ENCODE measurements at regions not wholly inside any gene's neighbourhood (a gene's known extent, or its start where the extent isn't known, plus 50 kb on each side); places are given as distances from the start of the nearest gene placed in this dataset.

DNA sequence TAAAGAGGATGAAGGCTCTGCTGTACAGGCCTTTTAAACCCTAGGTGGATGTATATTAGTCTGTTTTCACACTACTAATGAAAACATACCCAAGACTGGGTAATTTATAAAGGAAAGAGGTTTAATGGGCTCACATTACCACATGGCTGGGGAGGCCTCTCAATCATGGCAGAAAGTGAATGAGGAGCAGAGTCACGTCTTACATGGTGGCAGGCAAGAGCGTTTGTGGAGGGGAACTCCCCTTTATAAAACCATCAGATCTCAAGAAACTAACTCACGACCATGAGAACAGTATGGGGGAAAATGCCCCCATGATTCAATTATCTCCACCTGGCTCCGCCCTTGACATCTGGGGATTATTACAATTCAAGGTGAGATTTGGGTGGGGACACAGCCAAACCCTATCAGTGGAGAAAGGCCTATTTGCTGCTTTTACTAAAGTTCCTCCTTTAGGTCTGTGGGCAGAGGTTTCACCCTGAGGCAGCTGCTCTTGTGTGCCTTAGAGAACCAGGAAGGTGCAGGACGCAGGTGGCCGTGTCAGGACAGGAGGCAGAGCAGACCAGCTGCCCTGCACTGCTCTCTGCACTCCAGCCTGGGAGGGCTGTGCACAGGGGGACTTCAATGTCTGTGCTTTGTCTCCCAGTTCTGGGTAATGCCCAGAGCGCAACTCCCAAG, 178.8 kb upstream of the HDAC4 start:
- DNase-seq = no peak

DNA sequence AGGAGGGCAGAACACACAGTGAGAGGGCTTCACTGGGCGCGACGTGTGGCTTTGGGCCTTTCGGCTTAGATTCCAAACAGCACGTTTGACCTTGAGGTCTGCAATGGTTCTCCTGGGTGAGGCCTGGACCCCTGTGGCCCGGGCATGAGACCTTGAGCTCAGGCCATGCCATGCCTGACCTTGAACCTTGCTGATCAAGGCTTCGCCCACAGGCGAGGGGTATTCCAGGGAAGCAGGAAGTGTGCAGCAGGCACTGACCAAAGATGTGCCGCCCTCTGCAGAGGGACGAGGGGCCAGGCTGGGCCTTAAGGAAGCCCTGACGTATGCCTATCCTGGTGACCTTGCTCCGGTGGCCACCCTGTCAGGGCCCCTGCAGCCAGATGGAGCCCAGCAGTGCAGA, 178.3 kb upstream of the HDAC4 start:
- no peak for DNase-seq

DNA sequence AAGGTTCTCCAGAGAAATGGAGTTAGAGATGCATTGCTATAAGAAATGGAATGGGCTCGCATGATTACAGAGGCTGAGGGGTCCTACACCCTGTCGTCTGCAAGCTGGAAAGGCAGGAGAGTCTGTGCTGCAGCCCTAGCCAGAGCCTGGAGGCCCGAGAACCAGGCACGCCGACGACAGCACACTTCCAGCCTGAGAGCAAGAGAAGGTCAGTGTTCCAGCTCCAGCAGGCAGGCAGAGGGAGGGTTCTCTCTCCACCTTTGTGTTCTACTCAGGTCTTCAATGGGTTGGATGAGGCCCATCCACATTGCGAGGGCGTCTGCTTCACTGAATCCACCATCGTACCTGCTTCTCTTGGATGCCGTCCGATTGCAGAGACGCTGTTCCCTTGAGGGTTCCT, 177.6 kb upstream of the HDAC4 start:
- DNase-seq = no peak

DNA sequence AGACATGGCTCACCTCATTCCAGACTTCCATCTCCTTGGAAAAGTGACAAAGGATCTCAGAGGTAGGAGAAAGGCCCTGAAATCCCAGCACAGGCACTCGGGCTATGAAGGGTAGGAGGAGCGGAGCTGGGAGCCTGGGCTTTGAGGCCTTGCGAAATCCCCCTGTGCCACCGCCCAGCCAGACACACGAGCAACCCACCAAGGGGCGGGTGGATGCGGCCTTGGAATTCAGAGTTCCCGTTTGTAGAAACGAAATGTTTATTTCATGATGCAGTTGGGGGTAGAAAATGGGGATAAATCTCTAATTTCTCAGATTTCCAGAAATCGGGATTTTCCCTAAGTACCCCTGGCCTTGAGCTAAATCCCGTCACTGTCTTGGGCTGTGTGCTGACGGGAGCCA, 177.1 kb upstream of the HDAC4 start:
- no peak for DNase-seq

DNA sequence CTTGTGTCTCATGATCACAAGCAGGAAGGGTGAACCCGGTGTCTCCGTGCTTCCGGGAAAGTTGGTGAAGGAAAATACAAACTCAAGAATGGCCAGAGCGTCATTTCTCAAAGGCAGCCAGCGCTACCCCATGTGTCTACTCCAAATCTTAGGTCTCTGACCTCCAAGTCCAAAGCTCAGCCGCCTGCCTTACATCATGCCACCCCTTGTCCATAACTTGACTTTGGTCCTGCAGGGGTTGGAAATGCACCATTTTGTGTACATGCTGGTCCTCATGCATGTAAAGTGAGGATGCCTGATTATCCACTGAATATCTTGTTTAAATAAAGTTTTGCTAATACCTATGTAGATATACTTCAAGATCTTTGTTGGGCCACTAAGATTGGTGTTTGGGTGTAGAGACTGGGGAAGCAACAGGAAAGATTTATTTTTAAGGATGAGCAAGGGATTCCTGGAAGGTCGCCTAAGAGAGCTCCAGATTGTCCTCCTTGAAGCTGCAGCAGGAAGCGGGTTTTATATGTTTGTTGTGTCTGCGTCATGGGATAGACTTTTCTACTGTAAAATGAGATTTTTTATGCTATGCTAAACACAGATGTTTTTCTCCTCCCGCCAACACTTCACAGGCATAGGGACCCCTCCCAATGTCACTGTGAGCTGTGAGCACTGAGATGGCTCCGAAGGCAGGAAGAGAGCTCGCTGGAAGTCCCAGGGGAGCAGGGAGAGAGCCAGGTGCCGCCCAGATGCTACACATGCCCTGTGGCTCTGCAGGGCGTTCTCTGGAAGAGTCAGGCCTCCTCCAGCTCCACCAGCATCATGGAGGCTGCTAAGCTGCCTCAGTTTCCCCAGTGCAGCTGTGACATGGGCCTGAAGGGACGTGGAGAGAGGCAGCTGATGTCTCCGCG, 176.2 kb upstream of the HDAC4 start:
- DNase-seq = no peak

DNA sequence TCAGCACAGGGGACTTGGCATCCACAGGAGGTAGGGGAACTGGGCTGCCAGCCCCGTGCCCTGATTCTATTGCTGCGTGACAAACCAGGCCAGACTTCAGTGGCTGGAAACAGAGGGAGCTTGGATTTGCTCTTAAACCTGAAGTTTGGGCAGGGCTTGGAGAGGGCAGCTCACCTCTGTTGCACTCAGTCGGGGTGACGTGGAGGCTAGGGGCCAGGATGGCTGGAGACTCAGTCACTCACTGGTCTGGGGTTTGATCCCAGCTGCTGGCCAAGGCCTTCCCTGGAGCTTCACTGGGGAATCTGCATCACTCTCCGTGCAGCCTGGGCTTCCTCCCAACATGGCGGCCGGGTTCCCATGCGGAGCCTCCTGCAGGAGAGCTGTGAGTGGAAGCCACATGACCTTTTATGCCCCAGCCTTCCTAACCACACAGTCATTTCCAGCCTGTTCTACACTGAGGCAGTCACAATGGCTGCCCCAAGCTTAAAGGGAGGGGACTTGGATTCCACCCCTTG, 175.2 kb upstream of the HDAC4 start:
- no peak for DNase-seq

DNA sequence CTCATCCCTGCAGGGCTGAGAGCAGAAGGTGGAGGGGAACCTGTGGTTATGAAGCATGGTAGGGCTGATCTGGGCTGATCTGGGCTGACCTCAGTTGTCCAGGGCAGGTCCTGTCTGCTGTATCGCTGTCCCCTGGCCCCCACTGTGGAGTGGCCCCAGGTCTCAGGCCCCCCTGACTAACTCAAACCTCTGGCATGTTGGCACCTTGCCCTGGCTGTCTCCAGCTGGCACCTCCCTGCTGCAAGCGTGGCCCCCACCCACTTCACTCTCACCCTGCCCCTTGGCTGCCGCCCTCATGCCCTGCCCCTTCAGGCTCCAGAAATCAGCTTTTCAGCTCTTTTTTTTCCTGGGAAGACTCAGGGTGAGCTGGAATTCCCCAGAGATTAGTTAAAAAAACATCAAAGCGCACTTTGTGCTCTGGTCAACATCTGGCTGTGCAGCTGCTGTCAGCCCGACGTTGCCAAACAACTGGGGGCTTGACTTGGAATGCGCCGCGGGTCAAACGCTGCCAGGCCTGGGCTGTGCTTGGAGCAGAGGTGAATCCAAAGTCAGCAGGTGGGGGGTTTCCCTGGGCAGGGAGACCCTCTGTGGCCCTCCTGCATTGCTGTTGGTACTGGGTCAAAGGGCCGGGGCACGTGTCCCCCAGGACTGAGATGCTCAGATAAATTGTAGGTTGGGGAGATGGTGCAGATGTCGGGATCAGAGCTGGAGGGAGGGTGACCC, 173.8 kb upstream of the HDAC4 start:
- DNase-seq = no peak

DNA sequence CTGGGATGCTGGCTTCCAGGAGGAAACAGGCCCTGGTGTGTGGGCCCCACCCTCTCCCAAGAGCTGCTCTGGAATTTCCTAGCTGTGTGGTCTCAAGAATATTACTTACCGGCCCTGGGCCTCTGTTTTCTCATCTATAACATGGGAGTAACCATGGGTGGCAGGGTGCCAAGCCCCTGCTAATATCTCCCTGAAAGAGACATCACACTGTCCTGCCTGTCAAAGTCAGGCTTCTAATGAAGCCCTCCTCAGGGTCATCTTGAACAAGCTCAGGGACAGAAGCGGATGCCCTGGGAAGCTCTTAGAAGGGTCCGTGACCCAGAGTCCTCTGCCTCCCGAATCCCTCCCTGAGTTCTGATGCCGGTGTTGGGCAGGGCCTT, 173.2 kb upstream of the HDAC4 start:
- no peak for DNase-seq

DNA sequence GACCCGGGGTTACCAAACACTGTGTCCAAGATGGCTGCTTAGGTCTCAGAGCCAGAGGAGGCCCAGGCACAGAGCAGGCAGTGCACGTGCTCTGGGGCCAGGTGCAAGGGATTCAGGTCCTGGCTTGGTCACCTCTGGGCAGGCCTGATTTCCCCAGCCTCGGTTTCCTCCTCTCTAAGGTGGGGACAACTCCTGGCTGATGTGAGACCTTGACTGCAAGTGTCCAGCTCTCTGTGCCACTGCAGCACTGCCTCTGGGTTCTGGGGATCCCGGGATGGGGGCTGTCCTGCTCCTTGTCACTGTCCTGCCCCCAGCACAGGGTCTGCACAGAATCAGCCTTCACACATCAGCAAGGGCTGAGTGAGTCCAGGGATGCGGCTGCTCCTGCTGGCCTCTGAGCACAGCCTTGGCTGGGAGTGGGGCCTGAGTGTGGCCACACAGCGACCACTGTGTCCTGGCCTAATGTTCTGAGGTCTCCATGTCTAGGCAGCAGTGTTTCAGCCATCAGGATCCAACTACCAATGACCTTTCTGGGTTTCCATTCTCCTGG, 170.2 kb upstream of the HDAC4 start:
- no peak for DNase-seq

DNA sequence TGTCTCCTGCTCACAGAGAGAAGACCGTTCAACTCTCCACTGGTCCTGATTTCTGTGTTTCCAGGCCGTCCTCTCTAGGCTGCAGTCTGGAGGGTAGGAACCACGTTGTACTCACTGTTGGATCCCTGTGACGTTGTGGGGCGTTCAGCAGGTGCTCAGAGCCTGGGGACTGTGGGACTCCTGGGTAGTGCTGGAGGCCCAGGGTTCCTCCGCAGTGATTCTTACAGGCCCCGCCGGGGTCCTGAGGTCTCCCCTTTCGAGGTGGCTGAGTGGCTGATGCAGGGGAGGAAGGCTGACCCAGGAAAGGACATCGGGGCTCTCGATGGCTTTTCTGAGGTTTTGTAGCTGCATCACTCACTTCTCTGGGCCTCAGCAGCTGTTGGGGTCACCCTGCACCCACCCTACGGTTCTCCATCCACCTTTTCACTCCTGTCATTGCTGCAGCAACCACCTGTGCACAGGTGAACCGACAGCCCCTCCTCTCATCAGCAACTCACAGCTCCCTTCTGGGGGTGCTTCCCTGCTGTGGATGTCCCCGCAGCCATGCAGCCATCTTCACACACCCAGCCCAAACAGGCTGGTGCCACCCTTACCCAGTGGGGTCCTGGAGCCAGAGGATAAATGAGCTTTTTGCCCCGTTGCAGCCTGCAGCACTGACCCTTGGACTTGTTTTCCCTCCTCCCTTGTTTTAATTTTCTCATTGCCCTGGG, 169.6 kb upstream of the HDAC4 start:
- DNase-seq = no peak

DNA sequence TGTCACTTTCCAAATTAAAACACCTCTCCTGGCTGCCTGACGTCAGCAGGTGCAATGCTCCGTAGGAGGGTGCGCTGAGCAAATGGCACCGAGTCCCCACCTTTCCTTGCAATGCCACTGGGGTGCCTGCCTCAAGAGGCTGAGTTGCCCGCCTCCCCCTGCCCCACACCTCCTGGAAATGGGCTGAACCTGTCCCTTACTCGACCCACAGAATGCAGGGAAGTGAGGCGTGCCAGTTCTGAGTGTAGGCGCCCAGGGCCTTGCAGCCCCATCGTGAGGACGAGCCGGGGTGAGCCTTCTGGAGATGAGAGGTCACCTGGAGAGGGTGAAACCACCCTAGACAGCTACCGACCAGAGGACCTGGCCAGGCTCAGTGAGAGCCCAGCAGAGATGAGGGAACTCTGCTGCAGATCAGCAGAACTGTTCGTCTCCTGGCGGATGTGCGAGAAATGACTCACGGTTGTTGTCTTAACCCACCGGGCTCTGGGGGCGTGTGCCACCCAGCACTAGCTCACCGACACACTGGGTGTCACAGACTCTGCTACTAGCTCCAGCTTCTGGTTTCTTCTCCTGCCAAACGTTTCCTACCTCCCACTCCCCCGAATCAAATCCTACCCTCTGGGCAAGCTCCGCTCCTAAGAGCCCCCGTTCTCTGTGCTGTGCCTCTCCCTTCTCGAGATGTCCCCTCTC, 168.7 kb upstream of the HDAC4 start:
- no peak for DNase-seq

DNA sequence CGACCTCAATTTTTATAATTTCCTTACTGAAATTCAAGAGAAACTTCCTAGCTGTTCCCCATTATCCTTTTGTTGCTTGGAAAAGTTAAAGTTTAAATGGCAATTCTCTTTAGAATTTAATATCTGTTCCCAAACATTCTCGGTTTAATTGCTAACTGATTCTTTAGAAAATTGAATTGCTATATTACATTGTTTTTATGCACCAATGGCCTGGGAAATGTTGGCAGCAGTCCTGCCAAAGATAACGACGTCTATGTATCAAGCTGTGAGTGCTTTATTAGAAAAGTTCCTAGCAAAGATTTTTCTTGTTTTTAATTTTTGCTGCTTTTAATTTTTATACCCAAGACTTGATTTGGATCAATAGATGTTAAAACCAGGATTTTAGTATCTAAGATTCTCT, 167.8 kb upstream of the HDAC4 start:
- DNase-seq = no peak

DNA sequence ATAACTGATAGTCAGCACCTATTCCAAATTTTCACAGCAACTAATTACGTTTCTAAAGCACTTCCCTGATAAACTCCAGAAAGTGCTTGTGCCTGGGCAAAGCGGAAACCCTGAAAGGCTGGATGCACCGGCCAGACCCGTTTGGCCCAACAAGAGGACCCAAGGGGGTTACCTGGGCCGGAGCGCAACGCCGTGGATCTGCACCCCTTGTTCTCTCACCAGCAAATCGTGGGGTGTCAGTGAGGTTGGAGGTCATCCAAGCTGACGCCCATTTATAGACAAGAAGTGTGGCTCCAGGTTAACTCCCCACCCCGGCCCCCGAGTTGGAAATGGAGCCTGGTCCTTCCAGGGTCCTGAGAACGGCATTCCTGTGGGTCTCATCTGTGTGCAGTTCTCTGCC, 167.0 kb upstream of the HDAC4 start:
- no peak for DNase-seq

DNA sequence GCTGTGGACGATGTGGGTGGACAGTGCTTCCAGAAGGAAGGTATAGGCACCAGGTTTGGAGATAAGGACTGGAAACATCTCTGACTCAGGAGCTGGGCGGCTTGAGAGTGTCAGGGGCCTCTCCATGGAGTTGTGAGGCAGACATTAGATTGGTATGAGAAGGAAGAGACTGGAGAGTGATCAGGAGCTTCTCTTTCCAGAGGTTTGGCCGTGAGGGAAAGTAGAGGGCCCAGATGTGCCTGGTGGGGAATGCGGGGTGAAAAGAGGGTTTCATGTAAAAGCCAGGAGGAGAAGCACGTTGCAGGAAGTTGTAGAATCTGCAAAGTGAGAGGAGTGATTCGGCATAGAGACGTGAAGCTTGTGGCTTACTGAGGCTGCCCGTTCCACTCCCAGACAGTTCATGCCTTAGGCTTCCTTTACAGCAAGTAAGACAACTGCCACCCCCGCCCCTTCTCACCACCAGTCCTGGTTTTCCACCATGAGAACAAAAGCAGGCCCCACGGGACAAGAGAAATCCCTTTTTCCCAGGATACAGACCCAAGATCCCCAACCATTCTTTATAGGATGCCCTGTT, 166.3 kb upstream of the HDAC4 start:
- no peak for DNase-seq

DNA sequence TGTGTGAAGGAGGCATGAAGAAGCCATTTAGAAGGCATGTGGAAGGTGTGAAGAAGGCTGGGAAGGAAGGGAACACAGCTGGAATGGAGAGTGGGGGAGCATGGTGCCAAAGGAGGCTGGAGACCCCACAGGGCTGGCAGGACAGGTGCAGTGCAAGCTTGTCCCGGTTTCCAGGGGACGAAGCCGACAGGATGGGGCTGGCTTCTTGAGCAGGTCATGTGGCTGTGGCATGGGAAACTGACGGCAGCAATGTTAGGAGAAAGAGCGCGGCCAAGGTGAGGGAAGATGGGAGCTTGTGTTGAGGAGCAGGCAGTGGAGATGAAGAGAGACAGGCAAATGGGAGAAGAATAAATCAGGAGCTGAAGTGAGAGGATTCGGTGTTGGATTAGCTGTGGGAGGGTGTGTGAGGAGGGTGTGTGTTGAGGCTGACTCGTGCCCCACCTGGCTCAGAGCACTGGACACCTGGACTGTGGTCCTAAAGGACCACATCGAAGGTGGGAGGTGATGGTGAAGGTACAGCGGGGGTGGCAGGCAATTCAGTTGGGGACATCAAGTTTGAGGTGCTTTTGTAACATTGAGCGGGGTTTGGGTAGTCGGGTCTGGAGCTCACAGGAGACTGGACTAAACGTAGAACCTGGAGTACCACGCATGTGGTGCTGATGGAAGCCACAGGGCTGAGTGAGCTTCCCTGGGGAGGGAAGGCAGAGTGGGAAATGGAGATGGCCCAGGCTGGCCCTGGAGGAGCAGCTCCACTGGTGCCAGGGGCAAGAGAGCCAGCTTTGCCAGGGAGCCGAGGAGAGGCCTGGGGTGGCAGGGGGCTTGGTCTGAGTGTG, 165.6 kb upstream of the HDAC4 start:
- no peak for DNase-seq

DNA sequence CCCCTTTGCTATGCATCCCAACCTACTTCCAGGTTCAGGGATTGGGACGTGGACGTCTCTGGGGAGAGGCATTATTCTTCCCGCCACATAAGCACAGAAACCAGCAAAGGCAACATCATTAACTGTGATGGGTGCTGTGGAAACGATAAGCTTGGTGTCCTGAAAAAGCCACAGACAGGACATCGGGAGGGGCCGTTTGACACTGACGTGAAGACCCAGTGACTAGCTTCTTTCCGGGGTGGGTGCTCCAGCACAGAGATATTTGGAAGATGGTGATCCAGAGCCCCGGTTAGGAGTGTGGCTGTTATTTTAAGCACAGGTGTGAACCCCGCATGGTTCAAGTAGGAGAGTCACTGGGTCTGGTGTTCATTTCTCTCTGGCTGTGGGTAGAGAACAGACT, 163.8 kb upstream of the HDAC4 start:
- DNase-seq = no peak

DNA sequence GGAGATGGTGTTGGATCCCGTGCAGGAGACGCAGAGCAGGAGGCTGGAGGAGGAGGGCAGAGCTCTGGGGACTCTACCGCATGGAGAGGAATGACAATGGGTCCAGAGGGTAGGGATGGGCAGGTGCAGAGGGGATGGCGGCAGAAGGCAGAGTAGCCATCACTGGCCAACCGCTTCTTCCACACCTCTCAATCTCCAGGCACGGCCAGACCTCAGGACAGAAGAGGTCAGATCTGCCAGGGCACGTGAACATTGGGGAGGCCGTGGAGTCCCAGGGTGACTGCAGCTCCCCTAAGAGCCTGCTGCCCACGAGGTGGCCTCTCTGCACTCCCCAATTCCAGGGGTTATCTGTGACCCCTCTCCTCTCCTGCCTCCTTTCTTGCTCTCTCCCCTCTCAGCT, 162.7 kb upstream of the HDAC4 start:
- no peak for DNase-seq

DNA sequence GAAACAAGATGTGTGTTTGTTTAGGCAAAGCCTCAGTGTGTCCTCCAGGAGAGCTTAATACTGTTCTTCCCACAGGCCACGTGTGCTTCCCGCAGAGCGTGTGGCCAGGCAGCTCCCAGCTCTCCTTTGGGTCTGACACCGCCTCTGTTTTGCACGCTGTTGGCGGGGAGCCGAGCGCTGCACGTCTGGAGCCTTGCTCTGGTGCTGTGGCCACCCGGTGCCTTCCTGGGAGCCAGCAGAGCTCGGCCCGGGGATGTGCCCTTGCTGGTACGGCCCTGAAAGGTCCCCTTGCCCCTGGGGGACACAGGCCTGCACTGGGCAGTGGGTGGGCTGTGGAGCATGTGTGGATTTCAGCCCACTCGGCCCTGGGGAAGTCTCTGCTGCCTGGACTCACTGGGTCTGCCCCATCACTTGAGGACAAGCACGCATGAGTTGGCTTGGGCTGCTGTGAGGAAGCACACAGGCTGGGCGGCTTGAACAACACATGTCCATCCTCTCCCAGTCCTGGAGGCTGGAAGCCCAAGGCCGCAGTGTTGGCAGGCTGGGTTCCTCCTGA, 160.7 kb upstream of the HDAC4 start:
- DNase-seq = no peak

DNA sequence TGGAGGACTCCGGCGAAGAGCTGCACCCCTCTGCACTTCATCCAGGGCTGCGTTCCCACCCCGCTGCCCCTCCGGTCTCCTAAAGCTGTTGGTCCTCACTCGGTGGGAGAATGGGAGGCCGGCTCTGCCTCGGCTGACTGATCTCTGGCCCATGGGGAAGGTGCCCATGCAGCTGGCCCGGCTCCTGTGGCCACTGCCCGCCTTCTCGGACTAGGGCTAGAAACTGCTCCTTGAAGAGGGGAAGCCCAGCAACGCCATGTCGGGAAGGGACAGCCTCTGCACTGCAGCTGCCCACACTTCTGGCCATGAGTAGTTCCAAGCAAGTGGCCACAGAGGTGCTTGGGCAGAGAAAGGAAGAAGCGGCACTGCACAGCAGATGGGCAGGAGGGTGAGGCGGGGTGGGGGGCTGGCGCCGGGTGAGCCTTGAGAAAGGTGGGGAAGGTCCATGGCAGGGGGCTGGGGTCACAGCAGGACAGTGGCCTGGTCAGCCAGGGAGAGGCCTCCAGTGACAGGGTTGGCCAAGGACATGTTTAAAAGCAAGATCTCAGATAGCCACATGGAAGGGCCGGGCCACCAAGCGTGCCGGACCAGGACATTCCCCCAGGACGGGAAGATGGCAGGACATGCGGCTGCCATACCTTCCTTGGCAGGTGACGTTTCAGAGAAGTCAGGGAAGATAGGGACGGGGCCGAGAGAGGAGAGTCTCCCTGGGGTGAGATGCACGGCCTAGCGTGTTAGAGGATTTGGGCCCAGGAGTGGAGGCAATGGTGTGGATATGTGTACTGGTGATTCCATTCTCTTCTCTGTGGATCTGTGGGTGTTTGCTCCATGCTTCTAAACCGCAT, 158.8 kb upstream of the HDAC4 start:
- DNase-seq = no peak

DNA sequence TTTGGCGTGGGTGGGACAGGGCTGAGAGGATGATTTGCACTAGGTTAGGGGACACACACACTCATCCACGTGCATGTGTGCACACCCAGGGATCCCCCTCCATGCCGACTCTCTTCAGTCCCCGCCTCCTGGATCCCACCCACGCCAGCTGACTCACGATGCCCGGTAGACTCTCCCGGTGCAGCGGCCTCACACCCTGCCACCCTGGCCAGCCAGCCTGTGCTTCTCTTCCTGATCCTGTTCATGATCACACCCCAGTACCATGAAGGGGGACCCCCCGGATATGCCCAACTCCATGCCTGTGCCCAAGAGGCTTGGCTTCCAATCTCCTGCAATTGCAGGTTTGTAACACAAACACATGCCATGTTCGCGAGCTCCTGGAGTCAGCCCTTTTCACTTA, 157.8 kb upstream of the HDAC4 start:
- no peak for DNase-seq
